IPS-20b (cell line): ENCODE measurements at regions not wholly inside any gene's neighbourhood (a gene's known extent, or its start where the extent isn't known, plus 50 kb on each side); places are given as distances from the start of the nearest gene placed in this dataset.
"Not testable (repeated sequence)": the region's sequence is repeated elsewhere in the genome, so short reads cannot be mapped to it uniquely, and the experiment has no call there.

ENCODE experiments used
- H3K27ac ChIP-seq: one replicate; pipeline ENCODE4 v1.5.1; 2013; ENCODE audit warnings: low read length
- H3K27me3 ChIP-seq: 2 replicates; pipeline ENCODE4 v1.6.1; 2013; ENCODE audit warnings: mild to moderate bottlenecking, low read length, inconsistent platforms; ENCODE audit not compliant: insufficient read depth
- H3K36me3 ChIP-seq: 2 replicates; pipeline ENCODE4 v1.6.1; 2013; ENCODE audit warnings: low read depth, mild to moderate bottlenecking, inconsistent platforms, low read length, moderate library complexity; ENCODE audit not compliant: insufficient read depth
- H3K4me1 ChIP-seq: 2 replicates; pipeline ENCODE4 v1.6.1; 2013; ENCODE audit warnings: mild to moderate bottlenecking, control low read depth, inconsistent platforms, low read length, moderate library complexity; ENCODE audit not compliant: insufficient read depth
- H3K4me3 ChIP-seq: 2 replicates; pipeline ENCODE4 v1.5.1; 2013; ENCODE audit warnings: mild to moderate bottlenecking, low read length, inconsistent platforms
- H3K9ac ChIP-seq: 2 replicates; pipeline ENCODE4 v1.6.1; 2013; ENCODE audit warnings: low read depth, mild to moderate bottlenecking, inconsistent platforms, low read length, moderate library complexity
- H3K9me3 ChIP-seq: 2 replicates; pipeline ENCODE4 v1.6.1; 2013; ENCODE audit warnings: mild to moderate bottlenecking, low read depth, low read length, inconsistent platforms; ENCODE audit not compliant: insufficient read depth

DNA sequence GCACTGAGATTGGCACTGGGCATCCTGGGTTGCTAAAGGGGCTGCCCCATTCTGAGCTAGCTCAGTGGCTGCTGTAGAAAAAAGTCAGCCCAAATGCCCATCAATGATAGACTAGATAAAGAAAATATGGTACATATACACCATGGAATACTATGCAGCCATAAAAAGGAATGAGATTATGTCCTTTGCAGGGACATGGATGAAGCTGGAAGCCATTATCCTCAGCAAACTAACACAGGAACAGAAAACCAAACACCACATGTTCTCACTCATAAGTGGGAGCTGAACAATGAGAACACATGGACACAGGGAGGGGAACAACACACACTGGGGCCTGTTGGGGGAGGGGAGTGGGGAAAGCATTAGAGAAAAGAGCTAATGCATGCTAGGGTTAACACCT, 185.3 kb upstream of the JUN start:
- not testable (repeated sequence) for H3K4me3 ChIP-seq, H3K27me3 ChIP-seq, H3K27ac ChIP-seq, H3K9me3 ChIP-seq, H3K4me1 ChIP-seq, H3K9ac ChIP-seq, H3K36me3 ChIP-seq

DNA sequence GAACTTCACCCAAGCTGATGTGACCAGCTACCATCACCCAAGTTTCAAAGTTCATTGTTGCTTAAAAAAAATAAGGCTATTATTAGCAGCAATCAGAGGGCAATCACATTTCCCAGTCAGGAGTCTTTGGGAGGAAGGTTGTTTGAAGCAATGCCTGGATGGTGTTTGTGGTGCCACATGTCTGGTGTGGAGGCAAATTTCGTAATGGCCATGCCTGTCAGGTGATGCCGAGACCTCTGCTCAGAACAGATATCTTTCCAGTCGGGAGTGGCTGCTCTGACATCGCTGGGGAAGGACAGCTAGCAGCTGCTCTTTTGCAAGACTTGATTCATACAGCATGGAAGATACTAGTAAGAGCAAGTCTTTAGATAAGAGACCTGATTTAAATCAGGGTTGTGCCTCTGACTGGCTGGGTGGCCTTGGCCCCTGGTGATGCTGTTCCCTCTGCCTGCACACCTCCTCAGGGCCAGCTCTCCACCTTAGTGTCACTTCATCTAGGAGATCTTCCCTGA, 187.8 kb upstream of the JUN start:
- H3K9me3 ChIP-seq = no peaks in the 10 kb centered on the region
- H3K9ac ChIP-seq = no peak overlapping the region
- H3K27me3 ChIP-seq = no peaks in the 10 kb centered on the region
- H3K36me3 ChIP-seq = no peaks in the 10 kb centered on the region
- no peak overlapping the region for H3K27ac ChIP-seq
- no peak overlapping the region for H3K4me3 ChIP-seq
- no peaks in the 10 kb centered on the region for H3K4me1 ChIP-seq

DNA sequence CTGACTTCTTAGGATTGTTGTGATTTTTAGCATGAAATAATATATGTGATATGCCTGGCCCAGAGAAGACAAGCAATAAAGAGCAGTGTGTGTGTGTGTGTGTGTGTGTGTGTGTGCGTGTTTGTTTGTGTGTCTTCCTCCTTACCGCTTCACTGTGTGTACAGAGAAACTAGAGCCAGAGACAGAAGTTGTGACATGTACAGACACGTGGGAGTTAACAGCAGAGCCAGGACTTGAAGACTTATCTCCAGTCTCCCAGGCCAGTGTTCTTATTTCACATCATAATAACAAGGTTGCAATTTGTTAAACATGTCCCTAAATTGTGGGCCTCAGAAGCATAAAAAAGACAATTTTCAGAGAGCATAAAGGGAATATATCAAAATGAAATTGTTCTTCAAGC, 192.0 kb upstream of the JUN start:
- H3K27me3 ChIP-seq = 0 out of 2 replicates have a peak, but pooled peaks cover 3% of the 10 kb centered on the region
- no peak overlapping the region for H3K4me3 ChIP-seq
- H3K27ac ChIP-seq = no peak overlapping the region
- H3K4me1 ChIP-seq = no peaks in the 10 kb centered on the region
- no peaks in the 10 kb centered on the region for H3K36me3 ChIP-seq
- no peaks in the 10 kb centered on the region for H3K9me3 ChIP-seq
- H3K9ac ChIP-seq = no peak overlapping the region

DNA sequence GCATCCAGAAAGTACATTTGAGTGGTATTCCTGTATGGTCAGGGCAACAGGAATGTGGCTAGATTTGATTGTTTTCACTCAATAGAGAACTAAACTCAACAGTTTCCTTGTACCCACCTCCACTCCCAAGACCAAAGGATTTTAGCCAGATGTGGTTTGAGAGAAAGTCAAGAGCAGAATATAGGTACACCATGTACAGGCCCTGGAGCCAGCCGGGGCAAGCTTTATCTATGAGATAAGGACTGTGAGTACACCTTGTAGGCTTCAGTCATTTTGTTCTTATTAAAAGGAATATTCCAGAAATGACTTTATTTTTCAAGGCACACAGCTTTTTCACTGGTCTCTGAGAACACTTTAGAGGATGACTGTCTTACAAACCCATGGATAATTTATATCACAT, 192.4 kb upstream of the JUN start:
- H3K36me3 ChIP-seq = no peaks in the 10 kb centered on the region
- H3K27ac ChIP-seq = no peak overlapping the region
- H3K4me3 ChIP-seq = no peak overlapping the region
- 0 out of 2 replicates have a peak, but pooled peaks cover 3% of the 10 kb centered on the region for H3K27me3 ChIP-seq
- no peak overlapping the region for H3K9ac ChIP-seq
- H3K4me1 ChIP-seq = no peaks in the 10 kb centered on the region; the same call in 1 of the 2 replicates
- no peaks in the 10 kb centered on the region for H3K9me3 ChIP-seq

DNA sequence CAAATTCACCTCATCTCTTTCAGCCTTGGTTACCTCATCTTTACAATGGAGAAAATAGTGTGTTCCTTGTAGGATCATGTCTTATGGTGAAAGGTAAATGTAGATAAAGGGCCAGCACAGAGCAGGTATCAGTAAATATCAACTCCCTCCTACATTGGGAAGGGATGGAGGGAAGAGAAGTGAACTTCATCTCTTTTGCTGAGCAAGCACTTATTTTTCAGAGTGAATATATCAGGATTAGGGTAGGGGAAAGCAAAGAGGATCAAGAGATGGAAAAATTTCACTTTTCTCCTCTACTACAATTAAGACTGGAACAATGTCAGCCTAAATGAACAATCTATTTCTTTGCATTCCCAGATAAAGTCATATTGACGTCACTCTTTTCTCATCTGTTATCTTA, 193.8 kb upstream of the JUN start:
- 0 out of 2 replicates have a peak, but pooled peaks cover 3% of the 10 kb centered on the region for H3K27me3 ChIP-seq
- H3K27ac ChIP-seq = no peak overlapping the region
- H3K9ac ChIP-seq = no peak overlapping the region
- no peaks in the 10 kb centered on the region; the same call in 1 of the 2 replicates for H3K4me1 ChIP-seq
- H3K9me3 ChIP-seq = no peaks in the 10 kb centered on the region
- H3K4me3 ChIP-seq = no peak overlapping the region
- H3K36me3 ChIP-seq = no peaks in the 10 kb centered on the region

DNA sequence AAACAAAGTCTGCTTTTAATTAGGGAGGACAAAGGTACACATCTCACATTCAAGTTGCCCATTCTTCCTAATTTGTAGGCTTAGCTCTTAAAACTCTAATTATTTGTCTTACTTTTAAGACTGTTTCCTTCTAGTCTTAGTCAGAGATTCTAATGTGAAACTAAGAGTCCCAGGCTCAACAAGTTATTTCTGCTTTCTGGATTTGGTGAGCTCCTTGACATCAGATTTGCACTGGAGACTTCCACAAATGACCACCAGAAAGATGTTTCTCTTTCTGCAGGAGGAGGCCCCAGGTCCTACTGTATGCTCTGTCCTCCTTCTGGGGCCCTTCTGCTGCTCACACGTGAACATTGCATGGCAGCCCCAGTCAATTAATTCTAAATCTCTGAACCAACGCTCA, 194.2 kb upstream of the JUN start:
- no peak overlapping the region for H3K4me3 ChIP-seq
- H3K4me1 ChIP-seq = no peaks in the 10 kb centered on the region; the same call in 1 of the 2 replicates
- no peaks in the 10 kb centered on the region for H3K9me3 ChIP-seq
- no peak overlapping the region for H3K27ac ChIP-seq
- no peak overlapping the region for H3K9ac ChIP-seq
- no peaks in the 10 kb centered on the region for H3K36me3 ChIP-seq
- H3K27me3 ChIP-seq = 0 out of 2 replicates have a peak, but pooled peaks cover 3% of the 10 kb centered on the region

DNA sequence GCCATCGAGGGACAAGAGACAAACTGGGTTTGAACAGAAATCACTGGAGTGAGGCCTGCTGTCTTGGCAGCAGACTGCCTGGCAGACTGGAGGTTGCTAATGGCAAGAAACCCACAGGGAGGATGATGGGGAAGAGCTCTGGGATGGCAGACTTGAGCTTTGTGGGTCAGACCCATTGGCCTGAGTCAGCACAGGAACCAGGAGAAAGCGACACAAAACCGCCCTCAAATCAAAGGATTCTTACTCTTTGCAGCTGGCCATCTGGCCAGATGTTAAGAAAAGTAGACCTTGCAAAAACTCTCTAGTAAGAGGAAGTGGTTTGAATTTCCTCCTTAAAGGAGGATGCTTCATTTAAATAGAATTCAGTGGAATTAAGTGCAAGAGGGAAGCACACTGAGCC, 195.2 kb upstream of the JUN start:
- Histone ChIP-seq H3K27me3 (0 out of 2 replicates have a peak, but pooled peaks cover 3% of the 10 kb centered on the region), H3K4me1 (no peaks in the 10 kb centered on the region; the same call in 1 of the 2 replicates), H3K36me3 (no peaks in the 10 kb centered on the region), H3K9ac (no peak overlapping the region), H3K4me3 (no peak overlapping the region), H3K9me3 (no peaks in the 10 kb centered on the region), H3K27ac (no peak overlapping the region)

DNA sequence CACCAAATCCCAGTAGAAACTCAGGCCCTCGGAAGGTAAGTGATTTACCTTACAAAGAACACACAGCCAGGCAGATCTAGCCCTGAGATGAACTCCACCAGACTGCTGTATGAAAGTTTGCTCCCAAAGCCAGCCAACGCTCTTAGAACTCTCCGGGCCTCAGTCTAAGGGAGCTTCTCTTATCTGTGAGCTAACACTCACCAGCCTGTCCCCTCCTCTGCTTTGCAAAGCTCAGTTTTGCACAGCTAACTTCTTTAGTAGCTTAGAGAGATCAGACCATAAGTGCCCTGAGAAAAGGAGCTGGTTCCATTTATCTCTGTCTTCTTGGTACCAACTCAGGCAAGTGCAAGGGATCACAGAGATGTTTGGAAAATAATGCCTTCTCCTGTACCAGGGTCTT, 195.8 kb upstream of the JUN start:
- H3K4me1 ChIP-seq = no peaks in the 10 kb centered on the region; the same call in 1 of the 2 replicates
- no peak overlapping the region for H3K9ac ChIP-seq
- H3K27me3 ChIP-seq = 0 out of 2 replicates have a peak, but pooled peaks cover 3% of the 10 kb centered on the region
- no peaks in the 10 kb centered on the region for H3K9me3 ChIP-seq
- H3K36me3 ChIP-seq = no peaks in the 10 kb centered on the region
- H3K4me3 ChIP-seq = no peak overlapping the region
- H3K27ac ChIP-seq = no peak overlapping the region

DNA sequence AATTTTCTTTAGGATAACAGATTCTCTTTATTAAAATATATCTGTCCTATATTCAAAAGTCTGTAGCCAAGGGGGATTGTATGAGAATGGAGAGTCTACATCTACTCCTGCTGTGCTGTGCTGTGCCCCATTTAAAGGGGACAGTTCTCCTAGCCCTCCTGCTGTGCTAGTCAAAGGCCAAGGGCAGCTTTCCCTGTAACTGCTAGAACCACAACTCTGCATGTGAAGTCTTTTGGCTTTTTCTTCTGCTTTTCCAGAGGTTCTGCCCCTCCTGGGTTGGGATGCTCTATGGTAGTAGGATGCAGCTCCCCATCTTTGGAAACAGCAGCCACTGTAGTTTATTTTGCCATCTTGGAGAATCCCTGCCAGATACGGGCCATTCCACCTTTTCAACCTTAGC, 197.5 kb upstream of the JUN start:
- H3K27me3 ChIP-seq = 0 out of 2 replicates have a peak, but pooled peaks cover 3% of the 10 kb centered on the region
- H3K4me3 ChIP-seq = no peak overlapping the region
- H3K4me1 ChIP-seq = no peaks in the 10 kb centered on the region; the same call in 1 of the 2 replicates
- no peak overlapping the region for H3K9ac ChIP-seq
- H3K36me3 ChIP-seq = no peaks in the 10 kb centered on the region
- no peak overlapping the region for H3K27ac ChIP-seq
- H3K9me3 ChIP-seq = no peaks in the 10 kb centered on the region

DNA sequence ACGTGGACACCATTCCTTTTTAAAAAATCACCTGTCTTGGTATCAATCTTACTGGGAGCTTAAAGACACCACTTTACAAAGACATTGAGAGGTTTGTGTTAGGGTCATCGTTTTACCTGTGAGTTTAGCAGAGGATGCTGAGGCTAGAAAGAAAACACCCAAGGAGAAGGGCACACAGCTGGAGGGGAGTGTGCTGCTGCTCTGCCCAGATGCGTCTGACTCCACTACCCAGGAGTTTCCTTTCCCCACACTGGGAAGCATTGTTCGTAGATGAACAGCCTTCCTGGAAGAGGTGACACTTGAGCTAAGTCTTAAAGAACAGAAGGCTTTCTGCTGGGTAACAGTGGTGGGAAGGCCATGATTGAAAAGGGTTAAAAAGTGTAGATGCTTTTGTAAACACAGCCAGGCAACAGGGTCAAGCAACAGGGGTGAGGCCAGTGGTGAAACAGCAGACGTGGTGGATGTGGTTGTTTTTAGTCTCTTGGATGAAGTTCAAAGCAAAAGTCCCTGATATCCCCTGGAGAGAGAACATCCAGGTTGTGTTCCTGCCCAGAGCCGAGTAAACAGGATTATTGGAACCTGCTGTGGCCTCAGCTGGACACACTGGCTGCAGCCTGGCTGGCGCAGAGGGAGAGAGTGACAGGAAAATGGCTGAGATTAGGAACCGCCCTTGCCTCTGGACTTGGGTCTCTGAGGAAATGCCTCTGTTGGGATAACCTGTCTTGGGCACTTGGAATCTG, 198.6 kb upstream of the JUN start:
- Histone ChIP-seq H3K4me3 (no peak overlapping the region), H3K4me1 (no peaks in the 10 kb centered on the region; the same call in 1 of the 2 replicates), H3K36me3 (no peaks in the 10 kb centered on the region), H3K27me3 (0 out of 2 replicates have a peak, but pooled peaks cover 3% of the 10 kb centered on the region), H3K9ac (no peak overlapping the region), H3K9me3 (no peaks in the 10 kb centered on the region), H3K27ac (no peak overlapping the region)

DNA sequence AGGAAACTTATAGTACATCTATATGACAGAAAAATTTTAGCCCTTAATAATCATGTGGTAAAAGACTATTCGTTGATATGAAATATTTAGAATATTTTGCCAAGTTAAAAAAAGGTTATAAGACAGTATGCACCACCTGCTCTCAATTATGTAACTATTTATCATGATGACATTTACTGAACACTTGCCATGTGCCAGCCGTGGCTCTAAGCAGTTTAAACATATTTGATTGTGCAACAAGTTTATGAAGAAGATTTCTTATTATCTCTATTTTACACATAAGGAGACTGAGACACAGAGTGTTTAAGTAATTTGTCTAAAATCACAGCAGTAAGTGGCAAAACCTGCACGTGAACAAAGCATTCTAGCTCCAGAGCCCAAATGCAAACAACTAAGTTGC, 199.3 kb upstream of the JUN start:
- Histone ChIP-seq H3K9me3 (no peaks in the 10 kb centered on the region), H3K9ac (no peak overlapping the region), H3K27ac (no peak overlapping the region), H3K36me3 (no peaks in the 10 kb centered on the region), H3K4me1 (no peaks in the 10 kb centered on the region; the same call in 1 of the 2 replicates), H3K27me3 (0 out of 2 replicates have a peak, but pooled peaks cover 3% of the 10 kb centered on the region), H3K4me3 (no peak overlapping the region)

DNA sequence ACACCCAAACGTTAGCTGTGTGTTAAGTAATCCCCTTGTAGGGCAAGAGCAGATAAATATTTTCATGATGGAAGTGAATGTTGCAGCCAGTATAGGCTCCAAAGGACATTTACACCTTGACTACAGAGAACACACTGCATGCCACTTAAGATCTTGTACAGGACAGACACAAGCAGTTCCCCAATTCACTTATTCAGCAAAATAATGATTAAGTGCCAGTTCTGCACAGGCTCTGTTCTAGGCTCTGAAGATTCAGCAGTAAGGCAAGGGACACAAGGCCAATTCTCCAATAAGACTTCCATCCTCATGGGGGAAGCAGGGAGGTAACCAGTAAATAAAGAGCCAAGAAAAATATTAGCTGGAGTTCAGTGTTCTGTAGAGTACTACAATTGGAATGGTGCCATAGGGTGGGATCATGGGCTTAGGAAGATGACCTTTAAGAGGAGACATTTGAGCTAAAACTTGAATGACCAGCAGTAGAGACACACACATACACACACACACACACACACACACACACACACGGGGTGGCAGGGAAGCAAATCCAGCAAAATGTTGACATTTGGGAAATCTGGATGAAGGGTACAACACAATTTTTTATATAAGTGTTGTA, 199.9 kb upstream of the JUN start:
- Histone ChIP-seq H3K27ac (no peak overlapping the region), H3K27me3 (0 out of 2 replicates have a peak, but pooled peaks cover 3% of the 10 kb centered on the region), H3K9me3 (no peaks in the 10 kb centered on the region), H3K4me1 (no peaks in the 10 kb centered on the region; the same call in 1 of the 2 replicates), H3K36me3 (no peaks in the 10 kb centered on the region), H3K4me3 (no peak overlapping the region), H3K9ac (no peak overlapping the region)
